NCI-H524 treated with DMSO at 0.1 percent for 48 hours (cell line): ENCODE measurements at regions not wholly inside any gene's neighbourhood (a gene's known extent, or its start where the extent isn't known, plus 50 kb on each side); places are given as distances from the start of the nearest gene placed in this dataset.

Experiments
- DNase-seq: peaks from one replicate; lab custom pipeline; 2025; lab: John Stamatoyannopoulos, UW

DNA sequence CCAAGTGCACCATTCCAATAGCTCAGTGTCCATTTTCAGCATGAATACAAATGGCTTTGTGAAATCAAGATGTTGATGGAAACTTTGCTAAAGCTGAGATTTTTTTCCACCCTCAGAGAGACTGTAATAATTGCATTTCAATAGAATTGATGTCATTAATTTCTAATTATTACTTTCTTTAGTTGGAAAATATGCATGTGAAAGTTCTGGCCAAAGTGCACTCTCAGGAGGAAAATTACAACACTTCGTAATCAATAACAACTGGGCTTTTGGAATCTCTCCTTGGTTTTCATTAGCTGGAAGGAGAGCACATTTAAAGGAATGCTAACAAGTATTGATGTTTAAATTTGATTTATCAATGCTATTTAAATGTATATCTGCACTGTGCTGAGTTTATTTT lies 529.5 kb upstream of the CDH8 start:
- DNase-seq, result no peak

DNA sequence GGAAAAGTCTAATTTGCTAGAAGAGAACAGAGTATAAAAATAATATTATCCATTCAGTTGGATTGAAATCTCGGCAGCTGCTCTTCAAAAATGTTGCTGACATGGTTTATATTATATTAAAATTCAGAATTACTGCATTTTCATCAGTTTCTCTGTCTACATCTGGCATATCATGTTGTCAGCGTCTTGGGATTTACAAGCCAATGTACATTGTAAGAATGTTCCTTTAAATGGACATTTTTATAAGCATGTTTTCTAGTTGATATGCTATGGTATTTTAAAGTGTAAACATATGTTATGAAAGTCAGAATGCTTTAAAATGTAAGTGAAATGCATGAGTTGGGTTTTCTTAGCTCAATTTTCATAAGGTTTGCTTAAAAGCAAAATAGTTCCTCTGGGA lies 528.1 kb upstream of the CDH8 start:
- DNase-seq, result no peak

DNA sequence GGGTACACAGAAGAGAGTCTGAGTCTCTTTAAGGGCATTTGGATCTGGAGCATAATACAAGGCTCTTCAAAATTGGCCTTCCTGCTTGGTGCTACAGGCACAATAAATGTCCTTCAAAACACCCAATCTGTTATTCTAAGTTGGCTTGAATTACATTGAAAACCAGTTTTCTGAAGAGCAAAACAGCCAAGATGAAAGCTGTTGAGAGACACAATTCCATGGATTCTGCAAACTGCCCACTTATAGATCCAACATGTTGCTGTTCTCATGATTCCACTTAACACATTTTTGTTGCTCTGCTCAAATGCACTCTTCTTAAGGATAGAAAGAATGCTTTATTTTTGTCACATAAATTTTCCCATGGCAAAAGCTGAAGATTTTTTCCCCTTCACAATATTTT lies 525.9 kb upstream of the CDH8 start:
- no peak for DNase-seq

DNA sequence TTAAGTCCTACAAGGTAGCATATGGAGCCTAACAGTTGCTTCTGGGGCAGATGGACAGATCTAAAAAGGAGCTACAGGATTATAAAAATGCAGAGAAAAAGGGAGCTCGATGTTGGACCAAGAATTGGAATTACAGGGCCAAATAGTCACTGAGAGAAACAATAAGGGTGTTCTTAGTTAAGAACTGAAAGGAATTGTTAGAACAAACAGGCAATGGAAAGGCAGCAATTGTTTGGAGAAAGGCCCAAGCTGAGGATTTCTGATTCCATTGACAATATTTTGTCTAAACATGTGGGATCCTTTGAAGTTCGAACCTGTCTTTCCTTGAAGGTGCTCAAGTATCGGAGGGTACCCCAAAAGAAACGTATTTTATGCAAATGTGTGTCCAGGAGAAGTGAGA lies 513.6 kb upstream of the CDH8 start:
- no peak for DNase-seq

DNA sequence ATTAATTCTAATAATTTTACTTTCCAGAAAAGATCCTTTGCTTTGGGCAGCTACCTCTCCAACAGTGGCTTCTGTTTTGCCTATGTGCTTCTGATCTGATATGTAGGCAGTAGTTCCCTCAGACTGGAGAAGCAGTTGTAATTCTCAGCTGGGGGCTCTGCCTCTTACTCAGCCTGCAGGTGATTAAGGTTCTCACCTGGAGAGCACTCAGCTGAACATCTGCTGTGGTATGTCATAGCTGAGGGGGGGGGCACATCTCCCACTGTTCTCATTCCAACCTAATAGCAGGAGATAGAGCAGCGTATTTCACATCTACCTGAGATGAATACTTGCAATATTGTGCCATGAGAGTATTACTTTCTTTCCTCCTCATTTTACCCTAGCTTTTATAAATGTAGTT lies 511.9 kb upstream of the CDH8 start:
- no peak for DNase-seq

DNA sequence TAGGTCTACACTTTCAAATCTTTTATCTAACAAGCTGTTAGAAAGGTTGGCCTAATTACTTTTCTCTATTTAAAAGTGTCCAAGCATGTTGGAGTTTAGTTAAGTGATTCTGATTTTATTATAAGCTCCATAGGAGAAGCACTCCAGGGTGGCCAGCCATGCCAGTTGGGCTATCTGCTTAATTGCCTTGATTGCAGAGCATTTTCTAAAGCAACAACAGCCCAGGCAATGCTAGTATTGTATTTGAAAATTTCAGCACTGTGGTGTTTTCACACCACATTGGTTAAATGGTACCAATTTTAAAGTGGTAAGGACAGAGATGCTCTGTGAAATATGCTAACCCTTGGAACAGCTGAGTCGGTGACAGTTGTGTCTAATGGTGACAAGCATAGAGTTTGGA lies 510.5 kb upstream of the CDH8 start:
- no peak for DNase-seq

DNA sequence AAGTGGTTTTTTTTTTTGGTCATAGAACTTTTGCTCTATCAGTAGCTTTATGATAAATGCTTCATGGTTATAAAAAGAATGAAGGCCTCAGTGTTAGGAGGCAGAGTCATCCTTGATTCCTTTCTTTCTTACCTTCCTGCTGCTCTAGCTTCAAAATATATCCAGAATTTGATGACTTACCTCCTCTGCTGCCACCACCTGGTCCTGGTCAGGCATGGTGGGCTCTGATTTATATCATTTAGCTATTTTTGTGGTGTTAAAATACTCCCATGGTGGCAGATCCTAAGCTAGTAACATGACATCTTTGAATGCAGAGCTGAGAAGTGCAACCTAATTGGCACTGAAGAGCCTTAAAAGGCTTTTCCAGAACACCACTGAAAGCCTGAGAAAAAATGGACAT lies 508.8 kb upstream of the CDH8 start:
- DNase-seq, result no peak

DNA sequence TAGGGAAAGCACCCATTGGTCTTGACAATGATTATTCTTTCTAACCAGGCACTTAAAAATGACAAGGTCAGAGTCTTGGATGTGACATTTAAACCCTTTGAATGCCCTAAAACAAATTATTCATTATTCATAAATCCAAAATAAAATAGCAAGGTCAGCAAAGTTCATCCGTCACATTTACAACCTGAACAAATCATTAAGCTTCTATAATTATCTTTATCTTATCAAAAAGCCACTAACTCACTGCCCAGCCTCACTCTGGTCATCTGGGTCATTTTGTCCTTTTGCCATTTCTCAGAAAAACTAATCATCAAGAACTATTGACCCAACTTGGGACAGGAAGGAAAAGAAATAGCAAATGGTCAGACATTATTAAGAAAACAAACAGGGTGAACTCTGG lies 507.3 kb upstream of the CDH8 start:
- no peak for DNase-seq

DNA sequence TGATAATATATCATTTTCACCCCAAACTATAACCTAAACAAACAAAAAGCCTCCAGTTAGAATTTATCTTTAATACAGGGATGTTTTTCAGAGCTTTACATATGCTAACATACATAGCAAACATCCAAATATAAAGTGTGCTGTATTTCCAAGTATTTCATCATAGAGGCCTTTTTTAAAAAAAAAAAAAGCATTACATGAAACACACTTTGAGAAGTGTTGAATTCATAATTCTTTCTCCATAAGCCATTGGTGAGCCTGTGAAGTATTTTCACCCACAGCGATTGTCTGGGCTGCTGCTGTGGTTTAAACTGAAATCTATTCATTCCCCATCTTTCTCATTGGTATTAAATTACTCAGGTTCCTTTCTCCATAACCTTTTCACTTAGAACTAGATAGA lies 503.4 kb upstream of the CDH8 start:
- DNase-seq, result no peak

DNA sequence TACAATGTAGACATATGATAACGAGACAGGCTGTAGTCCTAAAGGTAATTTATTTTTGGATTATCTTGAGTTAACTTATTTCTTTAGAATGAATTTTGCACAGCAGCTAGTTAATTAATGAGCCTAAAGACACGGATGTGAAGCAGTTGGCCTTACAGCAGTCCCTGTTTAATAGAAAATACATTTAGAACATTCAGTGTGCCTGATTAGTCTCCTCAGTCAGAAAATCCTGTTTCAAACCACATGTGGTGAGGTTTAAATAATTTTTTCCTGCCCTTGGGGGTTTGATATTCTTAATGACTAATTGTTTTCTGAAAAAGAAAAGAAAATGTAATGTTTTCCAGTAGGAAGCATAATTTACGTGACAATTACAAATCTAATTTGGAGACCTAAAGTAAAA lies 494.2 kb upstream of the CDH8 start:
- no peak for DNase-seq

DNA sequence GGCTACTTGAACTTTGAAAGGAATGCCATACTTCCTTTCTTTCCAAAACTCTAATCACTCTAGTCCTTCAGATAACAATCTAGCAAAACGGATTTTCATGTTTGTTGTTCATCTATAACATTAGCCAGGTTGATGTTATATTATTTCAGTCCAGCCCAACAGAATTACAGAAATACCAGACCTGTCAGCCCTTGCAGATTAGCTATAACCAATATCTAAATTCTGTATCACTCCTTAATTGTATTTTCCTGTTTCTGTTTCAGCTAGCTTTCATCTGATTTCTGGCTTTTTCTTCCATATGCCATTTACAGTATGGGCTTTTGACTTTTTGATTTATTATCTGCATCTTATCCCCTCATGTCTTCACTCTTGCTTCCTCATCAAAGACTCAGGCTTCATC lies 479.8 kb upstream of the CDH8 start:
- DNase-seq, result no peak

DNA sequence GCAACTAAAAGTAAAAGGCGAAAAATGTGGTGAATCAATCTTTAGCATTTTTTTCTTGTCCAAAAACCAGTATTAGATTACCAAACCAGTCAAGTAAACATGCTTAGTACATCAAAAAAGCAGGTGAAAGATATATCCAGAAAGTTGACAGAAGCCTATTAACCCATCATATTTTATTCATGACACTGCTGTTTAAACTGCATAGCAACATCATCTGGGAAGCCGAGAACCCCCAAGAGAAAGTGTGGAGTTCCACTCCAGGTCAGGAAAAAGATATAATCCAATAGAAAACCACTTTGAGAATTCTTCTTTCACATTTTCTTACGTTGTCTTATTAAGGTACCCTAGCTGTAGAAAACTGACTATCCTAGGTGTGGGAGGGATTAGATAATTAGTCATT lies 466.8 kb upstream of the CDH8 start:
- no peak for DNase-seq

DNA sequence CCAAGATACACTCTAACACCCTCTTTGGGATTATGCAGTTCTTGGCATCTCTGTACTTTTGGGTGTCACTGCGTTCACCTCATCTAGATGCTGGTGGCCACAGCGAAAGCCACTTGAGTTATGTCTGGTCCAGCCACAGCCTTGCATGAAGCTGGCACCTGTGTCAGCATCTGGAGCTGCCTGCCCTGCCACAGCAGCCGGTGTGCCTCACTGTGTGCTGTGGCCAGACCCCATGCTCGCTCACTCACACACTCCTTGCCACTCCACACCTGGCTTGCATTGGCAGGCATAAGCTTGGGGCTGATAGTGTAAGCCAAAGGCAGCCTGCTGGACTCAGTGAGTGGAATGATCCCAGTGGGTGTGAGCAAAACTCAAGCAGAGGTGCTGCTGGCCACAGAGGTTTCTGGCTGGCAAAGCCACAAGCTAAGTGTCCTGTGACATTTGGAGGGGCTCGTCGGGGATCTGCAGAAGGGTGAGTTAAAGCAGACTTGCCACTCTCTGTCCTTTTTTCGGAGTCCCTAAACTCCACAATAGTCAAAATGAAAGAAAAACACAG lies 442.7 kb upstream of the CDH8 start:
- DNase-seq, result no peak

DNA sequence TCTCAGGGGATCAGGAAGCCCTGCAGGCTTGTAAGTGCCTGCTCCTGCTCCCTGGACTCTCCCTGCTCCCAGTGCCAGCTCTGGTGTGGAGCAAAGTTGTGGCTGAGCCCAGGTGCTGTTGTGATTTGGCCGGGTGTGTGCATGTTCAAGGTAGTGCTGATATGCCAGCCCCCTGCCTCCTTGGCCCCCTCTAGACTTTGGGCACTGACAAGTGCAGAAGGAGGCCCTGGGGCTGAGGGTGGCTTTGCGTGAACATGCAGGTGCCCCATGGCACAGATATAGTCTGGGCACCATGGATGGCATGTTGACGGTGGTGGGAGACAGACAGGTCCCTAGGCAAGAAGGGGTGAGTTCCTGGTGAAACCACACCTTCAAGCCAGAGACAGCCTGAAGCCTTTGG lies 441.6 kb upstream of the CDH8 start:
- no peak for DNase-seq

DNA sequence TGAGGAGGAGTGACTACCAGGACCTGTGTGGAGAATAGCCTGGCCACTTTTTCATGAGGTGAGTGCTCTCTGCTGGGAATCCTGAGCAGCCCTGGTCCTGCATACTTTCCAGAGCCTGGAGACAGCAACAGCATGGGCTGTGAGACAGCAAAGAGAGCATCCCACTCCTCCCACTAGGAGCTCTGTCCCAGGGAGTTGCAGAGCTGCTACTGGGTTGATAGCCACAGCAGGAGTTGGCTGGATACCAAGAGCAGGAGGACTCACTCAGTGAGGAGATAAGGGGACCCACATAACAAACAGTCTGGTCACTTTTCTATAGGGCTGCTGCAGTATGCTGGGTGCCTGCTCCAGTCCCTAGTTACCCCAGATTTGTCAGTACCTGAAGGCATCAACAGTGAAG lies 439.3 kb upstream of the CDH8 start:
- no peak for DNase-seq

DNA sequence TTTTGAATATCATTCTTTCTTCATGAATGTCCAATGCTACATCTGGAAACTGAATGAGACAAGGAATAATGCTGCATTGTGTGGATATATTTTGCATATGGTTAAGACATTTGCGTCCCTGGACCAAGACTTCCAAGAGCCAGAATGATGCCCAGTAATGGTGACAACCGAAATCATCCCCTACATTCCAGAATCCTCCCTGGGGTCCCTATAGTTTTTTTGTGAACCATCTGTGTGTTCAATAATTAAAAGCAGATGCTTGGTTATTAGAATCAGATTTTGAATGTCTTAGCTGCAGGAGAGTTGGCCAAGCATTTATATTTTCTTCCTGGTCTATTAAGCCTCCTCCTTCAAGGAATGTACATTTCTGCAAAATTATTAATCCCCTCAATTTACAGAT lies 426.7 kb upstream of the CDH8 start:
- DNase-seq, result no peak

DNA sequence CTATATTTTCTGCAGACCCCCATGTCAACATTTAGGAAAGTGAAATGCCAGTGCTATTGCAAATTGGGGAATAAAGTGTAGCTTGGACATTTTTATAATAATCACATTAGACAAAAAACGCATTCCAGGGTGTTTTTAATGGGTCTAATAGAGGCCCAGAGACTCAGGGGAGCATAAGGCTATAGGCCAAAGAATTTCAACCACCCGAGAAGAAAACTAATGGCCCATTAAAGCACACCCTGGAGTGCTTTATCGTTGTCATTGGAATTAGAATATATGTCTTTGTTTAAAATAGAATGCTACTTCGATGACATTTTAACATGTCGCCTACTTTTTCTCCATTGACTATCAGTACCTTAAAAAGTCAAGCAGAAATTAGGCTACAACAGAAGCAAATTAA lies 414.1 kb upstream of the CDH8 start:
- no peak for DNase-seq

DNA sequence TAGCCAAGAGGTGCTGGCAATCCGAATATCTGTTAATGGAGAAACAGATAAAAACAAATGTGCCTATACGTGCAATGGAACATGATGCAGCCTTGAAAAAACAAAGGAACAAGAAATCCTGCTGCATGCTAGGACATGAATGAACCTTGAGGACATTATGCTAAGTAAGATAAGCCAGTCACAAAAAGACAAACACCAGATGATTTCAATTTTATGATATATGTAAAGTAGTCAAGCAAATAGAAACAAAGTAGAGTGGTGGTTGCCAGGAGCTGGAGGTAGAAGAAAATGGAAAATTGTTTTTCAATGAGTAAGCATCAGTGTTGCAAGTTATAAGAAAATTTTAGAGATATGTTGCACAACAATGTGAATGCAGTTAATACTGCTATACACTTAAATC lies 409.7 kb upstream of the CDH8 start:
- no peak for DNase-seq

DNA sequence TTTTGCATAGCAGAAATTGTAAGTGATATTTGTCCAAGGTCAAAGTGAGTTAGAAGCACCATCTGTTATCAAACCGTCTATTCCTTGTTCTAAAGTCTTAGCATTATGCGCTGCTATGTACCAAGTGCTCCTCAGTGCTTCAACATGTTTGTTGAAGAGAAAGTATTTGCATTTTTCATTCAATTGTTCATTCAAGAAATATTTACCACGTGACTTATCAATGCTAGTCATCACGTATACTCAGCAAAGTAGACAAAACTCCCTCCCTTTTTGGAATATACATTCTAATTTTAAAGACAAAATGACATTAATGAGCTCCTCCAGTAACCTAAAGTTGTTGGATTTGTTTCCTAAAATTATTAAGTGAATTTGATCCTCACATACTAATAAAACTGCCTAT lies 388.0 kb upstream of the CDH8 start:
- DNase-seq, result no peak

DNA sequence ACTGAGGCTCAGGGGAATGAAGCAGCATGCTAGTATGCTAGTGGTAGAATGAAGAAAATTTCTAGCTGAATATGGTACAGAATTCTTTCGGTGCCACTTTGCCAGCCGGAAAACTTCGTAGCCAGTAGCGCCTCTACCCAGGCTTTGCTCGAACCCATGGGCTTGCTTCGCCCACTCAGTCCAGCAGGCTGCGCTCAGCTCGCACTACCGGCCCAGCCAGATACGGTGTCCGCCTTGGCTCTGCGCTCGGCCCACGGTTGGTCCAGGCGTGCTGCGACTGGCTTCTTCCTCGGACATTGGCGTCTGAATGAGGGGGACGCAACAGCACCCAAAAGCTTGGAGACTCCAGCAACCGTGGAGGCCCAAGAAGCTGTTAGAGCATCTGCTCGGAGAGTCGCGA lies 372.5 kb upstream of the CDH8 start:
- no peak for DNase-seq

DNA sequence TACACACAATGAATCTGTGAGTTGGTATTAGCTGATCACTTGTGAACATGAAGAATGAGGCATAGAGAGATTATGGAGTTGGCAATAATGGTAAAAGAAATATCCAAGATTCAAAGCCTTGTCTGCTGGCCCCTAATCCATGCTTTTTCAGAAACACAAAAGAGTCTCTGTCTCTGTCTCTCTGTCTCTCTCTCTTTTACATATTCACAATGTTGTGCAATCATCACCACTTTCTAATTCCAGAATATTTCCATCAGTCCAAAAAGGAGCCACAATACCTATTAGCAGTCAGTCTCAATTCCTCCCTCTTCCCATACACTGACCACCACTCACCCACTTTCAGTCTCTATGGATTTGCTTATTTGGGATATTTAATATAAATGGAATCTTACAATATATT lies 370.1 kb upstream of the CDH8 start:
- no peak for DNase-seq

DNA sequence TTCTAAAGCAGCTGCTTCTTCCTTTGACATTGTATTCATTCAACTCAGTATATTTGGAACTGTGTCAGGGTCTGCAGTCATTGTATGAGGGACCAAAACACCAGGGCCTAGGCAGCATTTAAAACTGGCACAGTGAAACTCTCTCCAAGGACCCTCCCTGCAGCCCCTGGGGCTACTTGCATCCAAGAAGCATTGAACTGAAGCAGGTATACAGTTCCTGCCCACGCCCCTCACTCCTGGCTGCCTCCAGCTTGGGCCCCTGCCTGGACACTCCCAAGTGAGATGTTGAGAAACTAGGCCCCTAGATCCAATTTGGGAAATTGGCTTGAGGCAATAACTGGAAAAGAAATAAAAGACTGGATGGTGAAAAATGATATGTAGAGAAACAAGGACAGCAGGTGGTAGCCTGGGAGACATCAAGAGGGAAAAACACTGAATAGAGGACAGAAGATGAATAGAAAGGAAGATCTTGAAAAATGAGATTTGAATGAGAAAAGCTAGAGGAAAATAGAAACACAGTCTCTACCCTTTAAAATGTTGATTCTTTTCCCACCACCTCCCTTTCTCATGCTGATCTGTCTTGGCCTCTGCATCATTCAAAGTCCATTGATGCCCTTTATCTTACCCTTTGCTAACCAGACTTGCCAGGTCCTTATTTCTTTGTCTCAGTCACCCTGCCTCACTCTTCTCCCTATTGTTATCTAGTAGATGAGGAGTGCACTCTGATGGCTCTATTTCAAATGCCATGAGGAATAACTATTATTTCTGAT lies 368.8 kb upstream of the CDH8 start:
- no peak for DNase-seq

DNA sequence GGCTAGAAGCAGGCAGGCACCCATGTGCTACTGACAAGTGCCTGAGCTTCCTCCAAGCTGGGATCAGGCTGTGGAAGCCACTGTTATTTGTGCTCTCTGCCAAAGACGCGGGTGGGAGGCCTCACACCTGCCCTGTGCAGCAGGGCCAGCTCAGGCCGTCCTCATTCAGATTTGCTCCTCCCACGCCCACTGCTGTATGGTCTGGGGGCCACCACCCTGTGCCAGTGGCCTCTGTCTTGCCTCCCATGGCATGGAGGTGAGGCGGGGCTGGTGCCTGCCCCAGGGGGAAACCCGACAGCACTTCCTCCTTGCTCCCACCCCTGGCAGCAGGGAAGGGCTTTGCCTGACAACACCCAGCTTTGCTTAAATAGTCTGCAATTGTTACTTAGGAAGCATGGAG lies 356.5 kb upstream of the CDH8 start:
- DNase-seq, result no peak

DNA sequence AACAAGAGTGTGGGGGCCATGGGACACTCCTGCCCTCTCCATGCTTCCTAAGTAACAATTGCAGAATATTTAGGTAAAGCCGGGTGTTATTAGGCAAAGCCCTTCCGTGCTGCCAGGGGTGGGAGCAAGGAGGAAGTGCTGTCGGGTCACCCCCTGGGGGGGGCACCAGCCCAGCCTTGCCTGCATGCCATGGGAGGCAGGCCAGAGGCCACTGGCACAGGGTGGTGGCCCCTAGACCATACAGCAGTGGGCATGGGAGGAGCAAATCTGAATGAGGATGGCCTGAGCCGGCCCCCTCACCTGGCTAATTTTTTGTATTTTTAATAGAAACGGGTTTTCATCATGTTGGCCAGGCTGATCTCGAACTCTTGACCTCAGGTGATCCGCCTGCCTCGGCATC lies 355.7 kb upstream of the CDH8 start:
- no peak for DNase-seq
